Fibroblast of villous mesenchyme (primary cell): ENCODE measurements at regions not wholly inside any gene's neighbourhood (a gene's known extent, or its start where the extent isn't known, plus 50 kb on each side); places are given as distances from the start of the nearest gene placed in this dataset.

ENCODE experiments used
- DNase-seq: peaks from one replicate; pipeline ENCODE4 v3.0.0-alpha.2; 2010; ENCODE audit warnings: low read depth
- H3K4me3 ChIP-seq: 2 replicates; pipeline ENCODE4 v1.5.1; 2011; ENCODE audit warnings: low read depth, mild to moderate bottlenecking, low read length
- CTCF ChIP-seq: IDR thresholded peaks from 2 replicates; pipeline ENCODE4 v1.5.1; 2012; ENCODE audit warnings: low read depth, mild to moderate bottlenecking, low read length; ENCODE audit not compliant: insufficient read depth

- TF ChIP-seq CTCF, result no peak
- no peak for DNase-seq
- no peak overlapping the region for H3K4me3 ChIP-seq
Measured at GRCh38 chr20:39503902-39504709, 542.0 kb downstream of the DHX35 start.

- no peak for DNase-seq
- H3K4me3 ChIP-seq, result no peak overlapping the region
- no peak for TF ChIP-seq CTCF
Measured at GRCh38 chr20:39492223-39492797, 530.2 kb downstream of the DHX35 start.

GRCh38 chr20:39491711-39492110 is 529.6 kb downstream of the DHX35 start:
- no peak for DNase-seq
- no peak for TF ChIP-seq CTCF
- H3K4me3 ChIP-seq, result no peak overlapping the region

GRCh38 chr20:39489986-39490560 is 527.9 kb downstream of the DHX35 start:
- no peak overlapping the region for H3K4me3 ChIP-seq
- no peak for TF ChIP-seq CTCF
- no peak for DNase-seq

GRCh38 chr20:39480276-39481043 is 518.3 kb downstream of the DHX35 start:
- H3K4me3 ChIP-seq, result no peak overlapping the region
- TF ChIP-seq CTCF, result no peak
- no peak for DNase-seq

GRCh38 chr20:39479196-39479810 is 517.2 kb downstream of the DHX35 start:
- no peak overlapping the region for H3K4me3 ChIP-seq
- no peak for TF ChIP-seq CTCF
- no peak for DNase-seq
